ENCODE measurements at regions not wholly inside any gene's neighbourhood (a gene's known extent, or its start where the extent isn't known, plus 50 kb on each side); places are given as distances from the start of the nearest gene placed in this dataset.

- Histone ChIP-seq H3K4me3 (no peak overlapping the region), H3K27ac (no peak overlapping the region), H3K4me1 (no peaks in the 10 kb centered on the region), H3K27me3 (no peaks in the 10 kb centered on the region), H3K9me3 (no peaks in the 10 kb centered on the region), H3K36me3 (no peaks in the 10 kb centered on the region)
- intact Hi-C loops (cut with DNase I) = no loop called here
- DNase-seq (no peak), ATAC-seq (no peak)
- no peak for TF ChIP-seq CTCF (IDR thresholded peaks at IDR 0.05)
Observed at GRCh38 chrX:44431194-44431593, 87.7 kb upstream of the EFHC2 start.

GRCh38 chrX:44428989-44429627 lies 85.6 kb upstream of the EFHC2 start:
- Histone ChIP-seq H3K27ac (no peak overlapping the region), H3K4me1 (no peaks in the 10 kb centered on the region), H3K9me3 (no peaks in the 10 kb centered on the region), H3K27me3 (no peaks in the 10 kb centered on the region), H3K36me3 (no peaks in the 10 kb centered on the region), H3K4me3 (no peak overlapping the region)
- no peak for TF ChIP-seq CTCF (IDR thresholded peaks at IDR 0.05)
- ATAC-seq = no peak
- intact Hi-C loops (cut with DNase I) = no loop called here
- DNase-seq = no peak

- H3K27ac ChIP-seq = no peak overlapping the region
- no peaks in the 10 kb centered on the region for H3K4me1 ChIP-seq
- H3K27me3 ChIP-seq = no peaks in the 10 kb centered on the region
- H3K9me3 ChIP-seq = no peaks in the 10 kb centered on the region
- no peak for DNase-seq
- H3K4me3 ChIP-seq = no peak overlapping the region
- TF ChIP-seq CTCF (IDR thresholded peaks at IDR 0.05) = no peak
- no peak for ATAC-seq
- intact Hi-C loops (cut with DNase I) = no loop called here
- no peaks in the 10 kb centered on the region for H3K36me3 ChIP-seq
Observed at GRCh38 chrX:44422631-44423030, 79.2 kb upstream of the EFHC2 start.

GRCh38 chrX:44415639-44416386 lies 72.3 kb upstream of the EFHC2 start:
- intact Hi-C loops (cut with DNase I) = no loop called here
- Histone ChIP-seq H3K4me1 (no peaks in the 10 kb centered on the region), H3K4me3 (no peak overlapping the region), H3K27ac (no peak overlapping the region), H3K36me3 (no peaks in the 10 kb centered on the region), H3K9me3 (no peaks in the 10 kb centered on the region), H3K27me3 (no peaks in the 10 kb centered on the region)
- DNase-seq (no peak), ATAC-seq (no peak)
- TF ChIP-seq CTCF (IDR thresholded peaks at IDR 0.05) = no peak

- no peak for TF ChIP-seq CTCF (IDR thresholded peaks at IDR 0.05)
- Histone ChIP-seq H3K27me3 (no peaks in the 10 kb centered on the region), H3K4me3 (no peak overlapping the region), H3K9me3 (no peaks in the 10 kb centered on the region), H3K27ac (no peak overlapping the region), H3K36me3 (no peaks in the 10 kb centered on the region), H3K4me1 (no peaks in the 10 kb centered on the region)
- intact Hi-C loops (cut with DNase I) = no loop called here
- no peak for ATAC-seq
- DNase-seq = no peak
Observed at GRCh38 chrX:44401151-44401550, 57.7 kb upstream of the EFHC2 start.
